ENCODE measurements at regions not wholly inside any gene's neighbourhood (a gene's known extent, or its start where the extent isn't known, plus 50 kb on each side); places are given as distances from the start of the nearest gene placed in this dataset.

- SMC1A ChIA-PET (ENCODE audit: uncharacterized antibody, unreplicated experiment): interaction anchor here (1.6 kb wide), 1 partner anchor 9 kb away, joined by 3 read pairs; no protein-coding TSS in a partner anchor
- CTCF ChIA-PET: no interaction called here
Observed at GRCh38 chr9:19690128-19690527, 98.7 kb downstream of the SLC24A2 start.

More at GRCh38 chr9:19690128-19690527, 98.7 kb downstream of the SLC24A2 start:
- Histone ChIP-seq H3K4me2 (ENCODE audit: control insufficient read depth, insufficient read depth) (no peak overlapping the region), H3K4me3 (no peak overlapping the region), H3K79me2 (ENCODE audit: control insufficient read depth, insufficient read depth, low read length) (no peaks in the 10 kb centered on the region), H3K9me3 (replicated peaks; ENCODE audit: control insufficient read depth, insufficient read depth, low read length) (peaks cover 1% of the 10 kb centered on the region; the same call in 2 of the 3 replicates), H4K20me1 (ENCODE audit: control insufficient read depth, insufficient read depth) (no peaks in the 10 kb centered on the region), H3K9ac (ENCODE audit: control insufficient read depth, insufficient read depth, low read length) (no peak overlapping the region), H3K27ac (ENCODE audit: control insufficient read depth, insufficient read depth) (no peak overlapping the region), H2AFZ (ENCODE audit: control insufficient read depth, low read depth, low read length) (no peak overlapping the region), H3K27me3 (replicated peaks in 1 of 2; ENCODE audit: control insufficient read depth in 2 of 2, insufficient read depth in 2 of 2, low read length in 1 of 2) (no peaks in the 10 kb centered on the region; a peak in 1 of 4 replicates), H3K4me1 (ENCODE audit: control insufficient read depth, insufficient read depth, low read length) (no peaks in the 10 kb centered on the region), H3K36me3 (ENCODE audit: control insufficient read depth in 2 of 2, insufficient read depth in 2 of 2, low read length in 1 of 2) (no peaks in the 10 kb centered on the region)
- 46% methylated on average over 5 of the region's 5 CpGs for WGBS (ENCODE audit: insufficient coverage, insufficient replicate concordance, low lambda C conversion rate, missing lambda C conversion rate)
- ATAC-seq (no peak), DNase-seq (ENCODE audit: low read depth, low spot score) (no peak), FAIRE-seq (no peak)
- TF ChIP-seq WRNIP1 (IDR thresholded peaks at IDR 0.05; ENCODE audit: borderline replicate concordance, low read depth, low read length): no peak
- TF ChIP-seq ZNF622 (IDR thresholded peaks at IDR 0.05): no peak
- no peak for TF ChIP-seq ZZZ3 (IDR thresholded peaks at IDR 0.05; ENCODE audit: control insufficient read depth, insufficient read length, low read depth)
- no peak for TF ChIP-seq BCL11A (IDR thresholded peaks at IDR 0.05; ENCODE audit: low read depth, low read length)
- no peak for TF ChIP-seq CTCF (IDR thresholded peaks at IDR 0.05 in 2 of 3, conservative IDR thresholded peaks at IDR 0.05 in 1 of 3; ENCODE audit: control insufficient read depth in 2 of 3, extremely low read depth in 1 of 3, insufficient read depth in 1 of 3, low read depth in 3 of 3, low read length in 3 of 3)
- TF ChIP-seq RBBP5 (conservative IDR thresholded peaks at IDR 0.05): no peak
- no peak for TF ChIP-seq E4F1 (IDR thresholded peaks at IDR 0.05; ENCODE audit: borderline replicate concordance, partially characterized antibody)
- no peak for TF ChIP-seq CBX3 (IDR thresholded peaks at IDR 0.05; ENCODE audit: borderline replicate concordance, low read depth)
- TF ChIP-seq ESRRA (IDR thresholded peaks at IDR 0.05; ENCODE audit: low read length): no peak
- POLR2A ChIA-PET: no interaction called here
- no TSS peak for BruUV-seq (replicated peaks)
- RAD21 ChIA-PET (ENCODE audit: unreplicated experiment): no interaction called here
- intact Hi-C loops (cut with micrococcal nuclease; ENCODE audit: unreplicated experiment): no loop called here
- in situ Hi-C loops (cut with MboI): no loop called here
